ENCODE measurements at regions not wholly inside any gene's neighbourhood (a gene's known extent, or its start where the extent isn't known, plus 50 kb on each side); places are given as distances from the start of the nearest gene placed in this dataset.

- DNase-seq (ENCODE audit: low read depth): no peak
- TF ChIP-seq CTCF (IDR thresholded peaks at IDR 0.05; ENCODE audit: low read depth, low read length) (no peak), MYC (IDR thresholded peaks at IDR 0.05; ENCODE audit: low read depth, low read length) (no peak)
- no peak overlapping the region for H3K4me3 ChIP-seq (ENCODE audit: low read depth, low read length)
These were observed 131.9 kb downstream of the SOX11 start for GRCh38 chr2:5824126-5824525.

- no peak for DNase-seq (ENCODE audit: low read depth)
- no peak overlapping the region for H3K4me3 ChIP-seq (ENCODE audit: low read depth, low read length)
- TF ChIP-seq MAX (IDR thresholded peaks at IDR 0.05; ENCODE audit: low read depth, low read length): no peak
- no peak for TF ChIP-seq POLR2A (IDR thresholded peaks at IDR 0.05; ENCODE audit: extremely low read depth, insufficient read length)
- TF ChIP-seq CTCF (IDR thresholded peaks at IDR 0.05; ENCODE audit: low read depth, low read length): no peak
- no peak for TF ChIP-seq MYC (IDR thresholded peaks at IDR 0.05; ENCODE audit: low read depth, low read length)
These were observed 133.5 kb downstream of the SOX11 start for GRCh38 chr2:5825686-5826085.

GRCh38 chr2:5826979-5827655, 134.9 kb downstream of the SOX11 start:
- no peak overlapping the region for H3K4me3 ChIP-seq (ENCODE audit: low read depth, low read length)
- DNase-seq (ENCODE audit: low read depth): no peak
- TF ChIP-seq MAX (IDR thresholded peaks at IDR 0.05; ENCODE audit: low read depth, low read length) (no peak), POLR2A (IDR thresholded peaks at IDR 0.05; ENCODE audit: extremely low read depth, insufficient read length) (no peak), MYC (IDR thresholded peaks at IDR 0.05; ENCODE audit: low read depth, low read length) (no peak), CTCF (IDR thresholded peaks at IDR 0.05; ENCODE audit: low read depth, low read length) (no peak)

- no peak for TF ChIP-seq MAX (IDR thresholded peaks at IDR 0.05; ENCODE audit: low read depth, low read length)
- DNase-seq (ENCODE audit: low read depth): no peak
- no peak overlapping the region for H3K4me3 ChIP-seq (ENCODE audit: low read depth, low read length)
These were observed 142.3 kb downstream of the SOX11 start for GRCh38 chr2:5834501-5834900.

- DNase-seq (ENCODE audit: low read depth): no peak
These were observed 147.4 kb downstream of the SOX11 start for GRCh38 chr2:5839550-5839949.

GRCh38 chr2:5841126-5841525, 148.9 kb downstream of the SOX11 start:
- no peak for TF ChIP-seq POLR2A (IDR thresholded peaks at IDR 0.05; ENCODE audit: extremely low read depth, insufficient read length)
- TF ChIP-seq CTCF (IDR thresholded peaks at IDR 0.05; ENCODE audit: low read depth, low read length): no peak
- no peak for TF ChIP-seq MYC (IDR thresholded peaks at IDR 0.05; ENCODE audit: low read depth, low read length)
- no peak for TF ChIP-seq MAX (IDR thresholded peaks at IDR 0.05; ENCODE audit: low read depth, low read length)
- H3K4me3 ChIP-seq (ENCODE audit: low read depth, low read length): no peak overlapping the region
- DNase-seq (ENCODE audit: low read depth): no peak

More at GRCh38 chr2:5839550-5839949, 147.4 kb downstream of the SOX11 start:
- no peak overlapping the region for H3K4me3 ChIP-seq (ENCODE audit: low read depth, low read length)
- TF ChIP-seq MAX (IDR thresholded peaks at IDR 0.05; ENCODE audit: low read depth, low read length) (no peak), MYC (IDR thresholded peaks at IDR 0.05; ENCODE audit: low read depth, low read length) (no peak)

GRCh38 chr2:5842326-5842725, 150.1 kb downstream of the SOX11 start:
- TF ChIP-seq MYC (IDR thresholded peaks at IDR 0.05; ENCODE audit: low read depth, low read length): no peak
- TF ChIP-seq POLR2A (IDR thresholded peaks at IDR 0.05; ENCODE audit: extremely low read depth, insufficient read length): no peak
- no peak for TF ChIP-seq MAX (IDR thresholded peaks at IDR 0.05; ENCODE audit: low read depth, low read length)
- no peak for TF ChIP-seq CTCF (IDR thresholded peaks at IDR 0.05; ENCODE audit: low read depth, low read length)
- H3K4me3 ChIP-seq (ENCODE audit: low read depth, low read length): no peak overlapping the region
- DNase-seq (ENCODE audit: low read depth): no peak
